GM12878 (cell line): ENCODE measurements at regions not wholly inside any gene's neighbourhood (a gene's known extent, or its start where the extent isn't known, plus 50 kb on each side); places are given as distances from the start of the nearest gene placed in this dataset.

Source experiments
- BACH1 ChIP-seq: fragments of 450-650 bp; IDR thresholded peaks from 2 replicates; pipeline ENCODE4 v1.6.1; 2017; ENCODE audit warnings: mild to moderate bottlenecking, borderline replicate concordance
- BHLHE40 ChIP-seq, 2 experiments: fragments of 450-650 bp in 1 of 2; IDR thresholded peaks; 2 replicates each; pipeline ENCODE4 v1.6.1; 2011 to 2017; ENCODE audit warnings: low read depth in 2 of 2, borderline replicate concordance in 1 of 2, improper control_type of control experiment in 1 of 2, low read length in 1 of 2, mild to moderate bottlenecking in 1 of 2
- CREB1 ChIP-seq: IDR thresholded peaks from 2 replicates; pipeline ENCODE4 v1.6.1; 2012; ENCODE audit warnings: low read depth, mild to moderate bottlenecking, inconsistent platforms
- IKZF1 ChIP-seq: fragments of 450-650 bp; conservative IDR thresholded peaks from 2 replicates; pipeline ENCODE4 v1.6.1; 2017; ENCODE audit warnings: antibody characterized with exemption, mild to moderate bottlenecking
- IKZF2 ChIP-seq, 2 experiments: fragments of 450-650 bp; IDR thresholded peaks; 2 replicates each; pipeline ENCODE4 v1.6.1; 2017; ENCODE audit warnings: mild to moderate bottlenecking in 2 of 2, moderate library complexity in 2 of 2
- IRF5 ChIP-seq: fragments of 450-650 bp; IDR thresholded peaks from 2 replicates; pipeline ENCODE4 v1.6.1; 2017; ENCODE audit warnings: borderline replicate concordance
- MLLT1 ChIP-seq: fragments of 450-650 bp; IDR thresholded peaks from 2 replicates; pipeline ENCODE4 v1.6.1; 2016; ENCODE audit warnings: mild to moderate bottlenecking
- MTA2 ChIP-seq: fragments of 450-650 bp; IDR thresholded peaks from 2 replicates; pipeline ENCODE4 v1.6.1; 2016; ENCODE audit warnings: low read depth, mild to moderate bottlenecking, moderate library complexity
- POLR2AphosphoS5 ChIP-seq: IDR thresholded peaks from 2 replicates; pipeline ENCODE4 v1.6.1; 2011; ENCODE audit warnings: mild to moderate bottlenecking, low read length, inconsistent platforms
- POU2F2 ChIP-seq: IDR thresholded peaks from 3 replicates; pipeline ENCODE4 v1.6.1; 2011; ENCODE audit warnings: low read depth, mild to moderate bottlenecking, low read length, borderline replicate concordance
- RUNX3 ChIP-seq: IDR thresholded peaks from 2 replicates; pipeline ENCODE4 v1.6.1; 2012; ENCODE audit warnings: low read length, inconsistent platforms
- SIN3A ChIP-seq: IDR thresholded peaks from 2 replicates; pipeline ENCODE4 v1.6.1; 2012; ENCODE audit warnings: low read depth, low read length, improper control_type of control experiment
- SREBF2 ChIP-seq: IDR thresholded peaks from 2 replicates; pipeline ENCODE4 v1.6.1; 2012; ENCODE audit warnings: mild to moderate bottlenecking, low read length
- SUPT20H ChIP-seq: IDR thresholded peaks from 2 replicates; pipeline ENCODE4 v1.6.1; 2011; ENCODE audit warnings: low read depth, mild to moderate bottlenecking, low read length, moderate library complexity, borderline replicate concordance; ENCODE audit not compliant: control insufficient read depth
- TCF7 ChIP-seq: IDR thresholded peaks from 2 replicates; pipeline ENCODE4 v1.6.1; 2014; ENCODE audit warnings: antibody characterized with exemption, borderline replicate concordance
- ZNF217 ChIP-seq: fragments of 450-650 bp; IDR thresholded peaks from 2 replicates; pipeline ENCODE4 v1.6.1; 2017; ENCODE audit warnings: antibody characterized with exemption, mild to moderate bottlenecking
- ZNF384 ChIP-seq: IDR thresholded peaks from 2 replicates; pipeline ENCODE4 v1.6.1; 2012; ENCODE audit warnings: low read depth, mild to moderate bottlenecking, low read length, improper control_type of control experiment, borderline replicate concordance

- TF ChIP-seq ZNF384 (no peak), CREB1 (no peak), MLLT1 (peak; percentile 65), RUNX3 (peak; percentile 93), IKZF1 (no peak; the same call in 1 of the 2 replicates), BACH1 (no peak), BHLHE40 (IDR thresholded peaks at IDR 0.05; ENCODE audit: borderline replicate concordance in 1 of 2, low read depth in 2 of 2, low read length in 1 of 2) (peak in 1 of 2 experiments; percentile 48; a peak in 2 of 4 replicates), IKZF2 (IDR thresholded peaks at IDR 0.05) (peak; percentile 44 to 53; a peak in 1 of 4 replicates), MTA2 (peak; percentile 80), SUPT20H (no peak), POU2F2 (0 out of 3 replicates have a peak, but pooled peaks have one; percentile 32), IRF5 (no peak), POLR2AphosphoS5 (no peak), SIN3A (no peak), SREBF2 (no peak), ZNF217 (peak; percentile 30; the same call in 1 of the 2 replicates), TCF7 (no peak)
Observed at GRCh38 chr6:139580592-139581484, 206.4 kb upstream of the CITED2 start (continued).
